ENCODE measurements at regions not wholly inside any gene's neighbourhood (a gene's known extent, or its start where the extent isn't known, plus 50 kb on each side); places are given as distances from the start of the nearest gene placed in this dataset.

DNA sequence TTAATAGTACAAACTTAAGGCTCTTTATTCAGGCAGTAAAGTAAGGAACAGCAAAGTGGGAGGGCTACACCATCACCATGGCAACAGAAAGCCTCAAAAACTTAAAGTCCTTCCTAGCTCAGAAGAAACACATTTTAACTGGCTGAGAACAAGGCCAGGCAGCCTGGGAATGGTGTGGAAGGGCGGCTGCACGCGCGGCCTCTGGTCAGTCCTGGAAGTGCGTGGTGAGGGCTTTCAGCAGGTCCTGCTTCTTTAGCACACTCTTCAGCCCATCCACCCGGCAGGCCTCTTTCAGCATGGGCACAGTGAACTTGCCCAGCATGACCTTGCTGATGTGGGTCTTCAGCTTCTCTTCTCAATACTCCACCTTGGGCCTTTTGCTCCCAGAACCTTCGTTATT is 133.0 kb downstream of the CYP26A1 start:
- ChIA-PET POLR2A (no interaction called here), CTCF (no interaction called here)
- peaks cover 6% of the 10 kb centered on the region for H3K27me3 ChIP-seq (ENCODE audit: control insufficient read depth, insufficient read depth, low read length)
- no peak overlapping the region for H3K27ac ChIP-seq (ENCODE audit: low read depth, low read length)
- no peak overlapping the region for H3K4me3 ChIP-seq (ENCODE audit: low read depth, low read length)
- DNase-seq (ENCODE audit: low read depth, low spot score): no peak
- H3K9me3 ChIP-seq (ENCODE audit: control insufficient read depth, insufficient read depth, low read length): no peaks in the 10 kb centered on the region
- TF ChIP-seq, protein P1, sequence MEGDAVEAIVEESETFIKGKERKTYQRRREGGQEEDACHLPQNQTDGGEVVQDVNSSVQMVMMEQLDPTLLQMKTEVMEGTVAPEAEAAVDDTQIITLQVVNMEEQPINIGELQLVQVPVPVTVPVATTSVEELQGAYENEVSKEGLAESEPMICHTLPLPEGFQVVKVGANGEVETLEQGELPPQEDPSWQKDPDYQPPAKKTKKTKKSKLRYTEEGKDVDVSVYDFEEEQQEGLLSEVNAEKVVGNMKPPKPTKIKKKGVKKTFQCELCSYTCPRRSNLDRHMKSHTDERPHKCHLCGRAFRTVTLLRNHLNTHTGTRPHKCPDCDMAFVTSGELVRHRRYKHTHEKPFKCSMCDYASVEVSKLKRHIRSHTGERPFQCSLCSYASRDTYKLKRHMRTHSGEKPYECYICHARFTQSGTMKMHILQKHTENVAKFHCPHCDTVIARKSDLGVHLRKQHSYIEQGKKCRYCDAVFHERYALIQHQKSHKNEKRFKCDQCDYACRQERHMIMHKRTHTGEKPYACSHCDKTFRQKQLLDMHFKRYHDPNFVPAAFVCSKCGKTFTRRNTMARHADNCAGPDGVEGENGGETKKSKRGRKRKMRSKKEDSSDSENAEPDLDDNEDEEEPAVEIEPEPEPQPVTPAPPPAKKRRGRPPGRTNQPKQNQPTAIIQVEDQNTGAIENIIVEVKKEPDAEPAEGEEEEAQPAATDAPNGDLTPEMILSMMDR (IDR thresholded peaks at IDR 0.05; ENCODE audit: low read depth, low read length): no peak

DNA sequence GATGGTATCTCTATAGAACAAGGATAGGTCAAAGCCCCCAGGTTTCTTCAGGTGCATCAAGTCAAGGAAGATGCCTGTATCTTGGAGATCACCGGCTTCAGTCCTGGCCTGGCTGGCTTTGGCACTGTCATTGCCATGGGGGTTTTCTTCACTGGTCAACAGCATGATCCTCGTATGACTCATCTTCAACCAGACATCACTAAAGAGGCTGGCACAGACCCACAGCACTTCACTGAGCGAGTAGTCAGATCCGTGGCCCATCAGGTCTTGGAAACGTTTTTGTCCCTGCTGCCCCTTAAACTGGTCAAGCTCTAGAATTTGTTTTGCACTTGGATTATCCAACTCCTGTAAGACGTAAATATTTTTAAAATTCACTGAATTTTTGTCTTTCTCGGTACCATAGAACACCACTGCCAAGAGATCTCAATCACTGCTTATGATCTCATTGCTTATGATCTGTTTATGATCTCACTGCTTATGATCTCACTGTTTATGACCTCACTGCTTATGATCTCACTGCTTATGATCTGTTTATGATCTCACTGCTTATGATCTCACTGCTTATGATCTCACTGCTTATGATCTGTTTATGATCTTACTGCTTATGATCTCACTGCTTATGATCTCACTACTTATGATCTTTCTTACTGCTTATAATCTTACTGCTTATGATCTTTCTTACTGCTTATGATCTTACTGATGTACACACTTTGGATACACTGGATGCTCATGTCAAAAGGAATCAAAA is 135.2 kb downstream of the CYP26A1 start:
- Histone ChIP-seq H3K4me3 (ENCODE audit: low read depth, low read length) (no peak overlapping the region), H3K27me3 (ENCODE audit: control insufficient read depth, insufficient read depth, low read length) (peaks cover 5% of the 10 kb centered on the region), H3K9me3 (ENCODE audit: control insufficient read depth, insufficient read depth, low read length) (no peaks in the 10 kb centered on the region), H3K27ac (ENCODE audit: low read depth, low read length) (no peak overlapping the region)
- DNase-seq (ENCODE audit: low read depth, low spot score): no peak
- TF ChIP-seq, protein P1 (IDR thresholded peaks at IDR 0.05; ENCODE audit: low read depth, low read length): no peak
- ChIA-PET POLR2A (no interaction called here), CTCF (no interaction called here)

DNA sequence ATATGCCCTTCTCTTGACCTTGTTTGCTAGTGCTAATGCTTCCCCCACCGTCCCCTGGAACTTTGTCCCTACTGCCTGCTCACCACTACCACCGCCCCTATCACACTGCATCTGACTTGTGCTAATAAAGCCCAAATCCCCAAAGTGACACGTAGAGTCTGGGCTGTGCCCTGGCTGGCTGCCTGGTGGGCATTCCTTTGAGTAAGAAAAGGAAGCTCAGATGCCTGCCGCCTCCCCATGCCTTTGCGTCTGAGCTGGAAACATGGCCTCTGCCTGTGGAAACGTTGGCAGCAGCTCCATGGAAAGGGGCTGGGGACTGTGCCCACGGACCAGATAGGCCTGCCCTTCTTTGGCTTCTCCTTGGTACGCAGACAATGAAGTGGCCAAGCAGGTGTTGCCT is 138.3 kb downstream of the CYP26A1 start:
- no peak overlapping the region for H3K4me3 ChIP-seq (ENCODE audit: low read depth, low read length)
- H3K27ac ChIP-seq (ENCODE audit: low read depth, low read length): no peak overlapping the region
- ChIA-PET CTCF (no interaction called here), POLR2A (no interaction called here)
- H3K9me3 ChIP-seq (ENCODE audit: control insufficient read depth, insufficient read depth, low read length): no peaks in the 10 kb centered on the region
- no peak for DNase-seq (ENCODE audit: low read depth, low spot score)
- peaks cover 10% of the 10 kb centered on the region for H3K27me3 ChIP-seq (ENCODE audit: control insufficient read depth, insufficient read depth, low read length)
- TF ChIP-seq, protein P1 (IDR thresholded peaks at IDR 0.05; ENCODE audit: low read depth, low read length): no peak

DNA sequence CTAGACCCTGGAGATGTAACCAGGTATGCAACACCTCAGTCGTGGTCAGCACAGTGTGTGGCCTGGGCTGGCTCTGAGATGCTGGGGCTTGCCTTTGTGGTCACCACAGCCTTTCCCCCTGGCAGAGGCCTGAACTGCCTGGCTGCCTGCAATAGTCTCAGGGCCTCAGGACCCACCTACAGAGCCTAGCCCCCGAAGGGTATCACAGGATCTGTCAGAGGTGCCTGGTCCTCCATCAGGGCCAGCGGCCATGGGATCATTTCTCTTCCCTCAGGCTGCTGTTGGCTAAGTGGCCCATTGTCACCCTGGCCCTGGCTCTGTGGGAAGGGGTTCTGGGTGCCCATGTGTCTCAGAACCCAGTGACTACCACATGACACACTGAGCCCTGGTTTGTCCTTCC is 141.6 kb downstream of the CYP26A1 start:
- no peak for DNase-seq (ENCODE audit: low read depth, low spot score)
- H3K4me3 ChIP-seq (ENCODE audit: low read depth, low read length): no peak overlapping the region
- ChIA-PET POLR2A (no interaction called here), CTCF (no interaction called here)
- TF ChIP-seq, protein P1 (IDR thresholded peaks at IDR 0.05; ENCODE audit: low read depth, low read length): no peak
- no peaks in the 10 kb centered on the region for H3K9me3 ChIP-seq (ENCODE audit: control insufficient read depth, insufficient read depth, low read length)
- H3K27ac ChIP-seq (ENCODE audit: low read depth, low read length): no peak overlapping the region
- H3K27me3 ChIP-seq (ENCODE audit: control insufficient read depth, insufficient read depth, low read length): peaks cover 14% of the 10 kb centered on the region

DNA sequence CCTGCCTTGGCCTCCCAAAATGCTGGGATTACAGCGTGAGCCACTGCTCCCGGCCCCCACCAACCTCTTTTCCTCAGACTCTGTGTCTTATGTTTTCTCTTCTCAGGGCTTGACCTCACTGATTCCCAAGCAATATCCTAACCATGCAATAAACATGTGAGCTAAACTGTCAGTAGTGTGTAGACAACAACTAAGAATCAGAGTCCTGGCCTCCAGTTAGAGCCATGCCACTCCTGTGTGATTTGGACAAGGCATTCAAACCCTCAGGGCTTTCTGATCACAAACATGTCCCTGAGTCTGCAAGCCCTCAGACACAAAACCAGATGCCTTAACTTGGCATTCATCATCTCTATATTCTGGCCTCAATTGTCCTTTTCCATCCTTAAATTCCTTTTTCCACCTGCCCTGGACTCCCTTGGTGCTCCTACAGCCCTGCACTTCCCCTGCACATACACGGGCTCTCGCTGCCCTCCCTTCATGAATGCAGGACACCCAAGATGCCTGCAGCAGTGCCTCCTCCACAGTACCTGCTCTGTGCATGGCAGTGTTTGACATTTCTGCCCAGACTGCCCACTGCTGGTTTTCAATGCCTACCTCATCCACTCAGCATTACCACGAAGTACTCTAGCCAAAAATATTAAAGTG is 142.8 kb downstream of the CYP26A1 start:
- TF ChIP-seq, protein P1 (IDR thresholded peaks at IDR 0.05; ENCODE audit: low read depth, low read length): no peak
- no peak overlapping the region for H3K4me3 ChIP-seq (ENCODE audit: low read depth, low read length)
- H3K27me3 ChIP-seq (ENCODE audit: control insufficient read depth, insufficient read depth, low read length): peaks cover 14% of the 10 kb centered on the region
- H3K9me3 ChIP-seq (ENCODE audit: control insufficient read depth, insufficient read depth, low read length): no peaks in the 10 kb centered on the region; the same call in 1 of the 2 replicates
- ChIA-PET POLR2A (no interaction called here), CTCF (no interaction called here)
- DNase-seq (ENCODE audit: low read depth, low spot score): no peak
- no peak overlapping the region for H3K27ac ChIP-seq (ENCODE audit: low read depth, low read length)

All from AG04450 (cell line).